K562 (cell line): ENCODE measurements at regions not wholly inside any gene's neighbourhood (a gene's known extent, or its start where the extent isn't known, plus 50 kb on each side); places are given as distances from the start of the nearest gene placed in this dataset.

ENCODE experiments used
- ATAC-seq: fragments of 200-7000 bp; cut with Tn5 transposase; 3 replicates; pipeline ENCODE4 v1.9.1; 2020; ENCODE audit warnings: moderate library complexity
- BruUV-seq: library from RNA; stranded (reverse); fragments of 400-500 nt; replicated peaks from 2 replicates; lab custom pipeline; 2021; lab: Mats Ljungman, UMichigan
- CTCF ChIA-PET: fragments of 300-600 bp; formaldehyde crosslinking; extraction: SDS; loops from one replicate; lab custom pipeline; 2021; ENCODE audit warnings: low intra/inter-chr PET ratio; lab: Yijun Ruan, JAX
- POLR2A ChIA-PET: fragments of 300-600, 350-650 bp; sonication (Branson Sonifier 250); formaldehyde crosslinking; extraction: SDS; loops from one replicate; lab custom pipeline; 2021; ENCODE audit warnings: antibody characterized with exemption, inconsistent platforms; lab: Yijun Ruan, JAX
- DNase-seq, 4 experiments: peaks; one replicate each; pipeline versions ENCODE4 v3.0.0 to v3.0.0-alpha.2; 2011 to 2018; ENCODE audit warnings: low spot score in 3 of 4, mixed read lengths in 3 of 4; ENCODE audit errors: extremely low read depth in 1 of 4
- FAIRE-seq: peaks from 2 replicates; lab custom pipeline; 2011; peaks lifted over from hg19 to GRCh38; lab: Jason Lieb, UNC
- H2AFZ ChIP-seq: 2 replicates; pipeline ENCODE4 v1.6.0; 2011; ENCODE audit warnings: low read depth, low read length, control low read depth, inconsistent platforms
- H3K27ac ChIP-seq: fragments of 200-600 bp; 3 replicates; pipeline ENCODE4 v1.8.0; 2011; ENCODE audit warnings: low read depth, mild to moderate bottlenecking, control low read depth, inconsistent platforms, low read length, moderate library complexity, mixed read lengths; ENCODE audit errors: extremely low read depth
- H3K27me3 ChIP-seq, 2 experiments: fragments of 300-600 bp in 1 of 2; 2 replicates in 1 of 2; 3 replicates in 1 of 2; pipeline versions ENCODE4 v1.6.0 to v1.8.0; 2011; ENCODE audit warnings: inconsistent platforms in 2 of 2, low read length in 2 of 2, mild to moderate bottlenecking in 1 of 2, mixed read lengths in 1 of 2, moderate library complexity in 1 of 2; ENCODE audit not compliant: control insufficient read depth in 2 of 2, insufficient read depth in 2 of 2
- H3K36me3 ChIP-seq: fragments of 300-600 bp; 3 replicates; pipeline ENCODE4 v1.8.0; 2011; ENCODE audit warnings: mild to moderate bottlenecking, low read length, inconsistent platforms; ENCODE audit not compliant: control insufficient read depth, insufficient read depth
- H3K4me1 ChIP-seq, 2 experiments: fragments of 200-600 bp in 1 of 2; replicated peaks in 1 of 2; 2 replicates in 1 of 2; 3 replicates in 1 of 2; pipeline versions ENCODE4 v1.5.1 to v1.8.0; 2011; ENCODE audit warnings: inconsistent platforms in 2 of 2, low read length in 2 of 2, mild to moderate bottlenecking in 1 of 2, mixed read lengths in 1 of 2, moderate library complexity in 1 of 2; ENCODE audit not compliant: control insufficient read depth in 2 of 2, insufficient read depth in 2 of 2
- H3K4me2 ChIP-seq: 2 replicates; pipeline ENCODE4 v1.6.1; 2011; ENCODE audit warnings: low read length, control low read depth, inconsistent platforms, mixed read lengths; ENCODE audit not compliant: insufficient read depth
- H3K4me3 ChIP-seq: fragments of 200-600 bp; sonication (generic), shearing (Covaris generic); 2 replicates; pipeline ENCODE4 v1.5.1; 2016; ENCODE audit warnings: control low read depth, inconsistent platforms
- H3K79me2 ChIP-seq: fragments of 200-600 bp; 3 replicates; pipeline ENCODE4 v1.8.0; 2011; ENCODE audit warnings: low read length, inconsistent platforms; ENCODE audit not compliant: control insufficient read depth, insufficient read depth
- H3K9ac ChIP-seq, 2 experiments: 2 replicates each; pipeline versions ENCODE4 v1.6.0 to v1.6.1; 2011; ENCODE audit warnings: low read depth in 2 of 2, low read length in 2 of 2, control low read depth in 1 of 2, inconsistent platforms in 1 of 2, mild to moderate bottlenecking in 1 of 2, mixed read lengths in 1 of 2; ENCODE audit not compliant: insufficient read depth in 1 of 2
- H3K9me1 ChIP-seq: one replicate; pipeline ENCODE4 v1.6.0; 2011; ENCODE audit warnings: inconsistent platforms, mild to moderate bottlenecking, low read length, moderate library complexity; ENCODE audit not compliant: control insufficient read depth, insufficient read depth
- H3K9me3 ChIP-seq: replicated peaks from 2 replicates; pipeline ENCODE4 v1.5.1; 2011; ENCODE audit warnings: low read depth, low read length, inconsistent platforms; ENCODE audit not compliant: control insufficient read depth, insufficient read depth
- H4K20me1 ChIP-seq: replicated peaks from 2 replicates; pipeline ENCODE4 v1.6.1; 2011; ENCODE audit warnings: low read length, inconsistent platforms, mixed read lengths; ENCODE audit not compliant: control insufficient read depth, insufficient read depth
- CBX1 ChIP-seq: sonication (generic); IDR thresholded peaks from 2 replicates; pipeline ENCODE4 v1.6.1; 2016; ENCODE audit warnings: antibody characterized with exemption, low read depth, mild to moderate bottlenecking
- GATA2 ChIP-seq: sonication (generic); formaldehyde crosslinking; IDR thresholded peaks from 2 replicates; pipeline ENCODE4 v1.4.0; 2020; ENCODE audit warnings: mild to moderate bottlenecking, missing genetic modification reagents
- PREB ChIP-seq: sonication (generic); formaldehyde crosslinking; IDR thresholded peaks from 2 replicates; pipeline ENCODE4 v1.8.1; 2023; ENCODE audit warnings: mild to moderate bottlenecking, missing genetic modification reagents
- ZBTB40 ChIP-seq, 2 experiments: fragments of 450-650 bp in 1 of 2; sonication (generic) in 1 of 2; formaldehyde crosslinking in 1 of 2; IDR thresholded peaks; 2 replicates each; pipeline versions ENCODE4 v1.7.1 to v1.9.0; 2016 to 2022; ENCODE audit warnings: inconsistent platforms in 1 of 2, mild to moderate bottlenecking in 1 of 2, missing genetic modification reagents in 1 of 2
- ZNF589 ChIP-seq: fragments of 200-800 bp; sonication (Bioruptor generic); IDR thresholded peaks from 2 replicates; pipeline ENCODE4 v1.6.1; 2016; ENCODE audit warnings: low read depth, missing genetic modification characterization, missing compliant biosample characterization
- WGBS: fragments of 100-300 bp; shearing (Covaris generic); methylation state at CpG from one replicate; pipeline ENCODE4 v1.1.6; 2016; ENCODE audit warnings: low coverage, mixed read lengths; ENCODE audit not compliant: insufficient coverage; ENCODE audit errors: missing lambda C conversion rate; 5-methylcytosine and 5-hydroxymethylcytosine counted together
- in situ Hi-C: fragments of 300-500 bp; cut with MboI; formaldehyde crosslinking; loops from 4 replicates; pipeline ENCODE4 v1.15.0; 2018; ENCODE audit warnings: inconsistent platforms, mixed read lengths
- intact Hi-C: fragments of 100-400 bp; cut with micrococcal nuclease; formaldehyde crosslinking; loops from 2 replicates; pipeline ENCODE4 v1.14.2; 2022

- ATAC-seq, result no peak
- ChIA-PET POLR2A (no interaction called here), CTCF (no interaction called here)
- H3K4me3 ChIP-seq, result no peak overlapping the region
- WGBS, result 2% methylated on average over 7 of the region's 7 CpGs
- H3K27ac ChIP-seq, result no peak overlapping the region
- peaks cover 0 to 7% of the 10 kb centered on the region in 2 experiments; a peak in 1 of 5 replicates for H3K4me1 ChIP-seq
- H3K27me3 ChIP-seq, result peaks cover 2 to 31% of the 10 kb centered on the region in 2 experiments; a peak in 3 of 5 replicates
- FAIRE-seq, result no peak
- no peaks in the 10 kb centered on the region for H3K79me2 ChIP-seq
- H3K9me3 ChIP-seq, result no peaks in the 10 kb centered on the region
- intact Hi-C loops (no loop called here), in situ Hi-C loops (no loop called here)
- no peak overlapping the region for H3K4me2 ChIP-seq
- H3K9me1 ChIP-seq, result no peaks in the 10 kb centered on the region
- no peak for DNase-seq
- no peak overlapping the region for H3K9ac ChIP-seq
- no peak overlapping the region for H2AFZ ChIP-seq
- H4K20me1 ChIP-seq, result no peaks in the 10 kb centered on the region
- no peak for TF ChIP-seq ZNF589 (CRISPR knock-in tag)
- no peak for TF ChIP-seq ZBTB40 (IDR thresholded peaks at IDR 0.05)
- no peak for TF ChIP-seq ZBTB40 (CRISPR knock-in tag; IDR thresholded peaks at IDR 0.05)
- TF ChIP-seq GATA2 (CRISPR knock-in tag), result no peak
- no peak for TF ChIP-seq CBX1
- TF ChIP-seq PREB (CRISPR knock-in tag), result no peak
- TF ChIP-seq, all 486 proteins: peak for 0
- BruUV-seq, result no TSS peak
- H3K36me3 ChIP-seq, result no peaks in the 10 kb centered on the region
Observed at GRCh38 chr10:44293842-44294241, 91.1 kb downstream of the CXCL12 start.
